Panc1 (cell line): ENCODE measurements at regions not wholly inside any gene's neighbourhood (a gene's known extent, or its start where the extent isn't known, plus 50 kb on each side); places are given as distances from the start of the nearest gene placed in this dataset.

Experiments used
- CTCF ChIP-seq: fragments of 450-650 bp; IDR thresholded peaks from 2 replicates; pipeline ENCODE4 v1.5.1; 2017; ENCODE audit warnings: mild to moderate bottlenecking
- POLR2AphosphoS5 ChIP-seq: IDR thresholded peaks from 2 replicates; pipeline ENCODE4 v1.6.1; 2012; ENCODE audit warnings: mild to moderate bottlenecking, low read depth, low read length, moderate library complexity
- REST ChIP-seq, 2 experiments: IDR thresholded peaks; 2 replicates each; pipeline ENCODE4 v1.6.1; 2011 to 2012; ENCODE audit warnings: low read depth in 2 of 2, control low read depth in 1 of 2, low read length in 1 of 2, mild to moderate bottlenecking in 1 of 2, moderate library complexity in 1 of 2; ENCODE audit not compliant: insufficient read depth in 1 of 2
- SIN3A ChIP-seq: IDR thresholded peaks from 2 replicates; pipeline ENCODE4 v1.6.1; 2012; ENCODE audit warnings: low read depth, mild to moderate bottlenecking, low read length, moderate library complexity, borderline replicate concordance; ENCODE audit not compliant: insufficient read depth

GRCh38 chr6:25035174-25035511, 99.4 kb upstream of the RIPOR2 start:
- TF ChIP-seq CTCF (no peak), REST (IDR thresholded peaks at IDR 0.05; ENCODE audit: insufficient read depth in 1 of 2, low read depth in 2 of 2, low read length in 1 of 2) (no peak), POLR2AphosphoS5 (no peak), SIN3A (no peak)
